ENCODE measurements at regions not wholly inside any gene's neighbourhood (a gene's known extent, or its start where the extent isn't known, plus 50 kb on each side); places are given as distances from the start of the nearest gene placed in this dataset.

DNA sequence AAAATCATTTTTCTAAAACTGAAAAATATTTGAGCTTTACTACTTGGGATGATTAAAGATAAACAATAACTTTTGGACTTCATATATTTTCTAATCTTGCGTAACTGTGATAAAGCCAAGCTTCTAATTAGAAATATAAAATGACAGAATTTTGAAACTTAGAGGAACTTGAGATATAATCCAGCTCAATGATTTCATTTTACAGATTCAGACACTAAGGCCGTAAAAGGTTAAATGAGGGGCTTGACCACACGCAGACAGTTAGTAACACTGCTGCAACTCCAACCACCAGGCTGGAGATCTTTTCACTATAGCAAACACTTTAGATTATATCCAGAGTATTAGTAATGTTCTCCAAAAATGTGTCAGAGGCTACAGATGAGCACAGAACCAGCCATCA, 445.5 kb downstream of the ZEB2 start:
- DNase-seq, result no peak

DNA sequence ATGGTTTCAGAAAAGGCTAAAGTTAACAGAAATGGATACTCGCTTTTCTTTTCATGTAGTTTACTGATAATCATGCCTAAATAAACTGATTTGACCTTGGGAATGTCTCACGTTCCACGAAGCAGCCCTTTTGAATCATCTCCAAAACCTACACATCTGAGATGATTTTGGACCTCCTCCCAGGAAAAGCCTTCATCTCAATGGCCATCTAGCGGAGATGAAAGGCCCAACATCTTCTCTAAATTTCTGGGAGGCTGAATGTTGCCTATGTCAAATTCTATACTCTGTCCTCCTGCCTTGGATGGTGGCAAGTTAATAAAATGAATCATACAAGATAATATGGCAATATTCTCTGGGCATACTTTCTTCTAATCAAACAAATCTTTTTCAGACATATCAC, 448.5 kb downstream of the ZEB2 start:
- DNase-seq, result no peak

DNA sequence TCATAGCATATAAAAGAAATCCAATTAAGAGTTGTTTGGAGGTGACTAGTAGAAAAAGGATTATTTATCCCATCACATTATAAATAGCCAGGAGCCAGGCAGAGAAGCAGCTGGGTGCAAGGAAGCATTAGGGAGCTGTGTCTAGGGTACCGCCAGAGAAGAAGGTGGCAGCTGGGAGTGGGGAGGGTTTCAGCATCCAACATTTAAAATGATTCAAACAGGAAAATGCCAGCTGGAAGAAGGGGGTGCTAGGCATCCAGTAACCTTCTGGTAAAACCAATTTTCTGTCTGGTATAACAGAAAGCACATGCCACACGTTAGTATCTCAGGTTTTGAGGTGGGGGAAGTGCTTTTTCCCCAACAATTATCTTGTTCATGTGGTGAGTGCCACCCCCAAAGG, 452.4 kb downstream of the ZEB2 start:
- DNase-seq, result no peak

DNA sequence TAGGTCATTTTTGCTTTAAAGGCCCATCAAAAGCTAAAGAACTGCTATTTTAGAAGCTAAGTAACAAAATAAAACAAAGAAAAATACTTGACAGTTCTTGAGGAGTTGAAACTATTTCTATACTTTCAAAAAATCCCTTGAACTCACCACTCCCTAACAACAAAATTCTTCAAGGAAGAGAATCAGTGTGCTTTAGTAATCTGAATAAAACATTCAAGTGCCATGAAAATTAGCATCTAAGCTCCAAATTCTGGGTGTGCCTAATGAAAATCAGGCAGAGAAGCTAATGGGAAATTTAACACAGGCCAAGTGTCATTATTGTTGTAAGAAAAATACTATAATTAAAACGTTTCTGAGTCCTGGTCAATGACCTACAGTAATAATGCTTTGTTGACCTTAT, 456.3 kb downstream of the ZEB2 start:
- DNase-seq, result no peak

DNA sequence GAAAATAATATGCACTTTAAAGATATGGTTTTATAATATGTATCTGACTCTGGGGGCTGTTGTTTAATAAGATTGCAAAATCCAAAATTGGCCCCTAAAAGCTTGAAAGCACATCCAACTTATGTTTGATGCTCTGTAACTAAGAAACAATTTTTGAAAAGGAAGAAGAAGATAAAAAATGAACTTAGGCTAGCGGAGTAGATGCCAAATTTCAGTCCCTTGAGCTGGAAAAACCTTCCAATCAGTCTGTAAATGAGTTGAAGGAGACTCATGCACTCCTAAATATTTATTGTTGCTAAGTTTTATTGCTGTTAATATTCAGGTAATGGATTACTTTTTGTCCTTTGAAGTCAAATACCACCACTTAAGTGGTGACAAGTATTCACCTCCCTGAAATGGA, 465.0 kb downstream of the ZEB2 start:
- DNase-seq, result no peak

DNA sequence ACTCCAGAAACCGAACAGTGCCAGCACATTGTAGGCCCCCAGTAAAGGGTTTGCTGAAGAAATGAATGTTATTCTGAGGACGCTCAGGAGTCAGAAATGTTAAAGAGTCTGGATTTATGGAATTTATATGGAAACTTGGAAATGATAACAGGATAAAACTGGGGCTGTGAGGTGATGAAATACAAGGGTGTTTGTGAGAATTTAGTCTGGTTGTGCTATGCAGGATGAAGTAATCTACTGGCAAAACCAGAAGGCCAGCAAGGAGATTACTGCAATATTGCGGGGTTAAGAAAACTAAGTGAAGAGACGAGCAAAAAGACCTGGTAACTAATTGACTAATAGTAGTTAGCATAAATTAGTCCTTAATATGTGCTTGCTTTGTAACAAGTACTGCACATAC, 467.8 kb downstream of the ZEB2 start:
- no peak for DNase-seq

DNA sequence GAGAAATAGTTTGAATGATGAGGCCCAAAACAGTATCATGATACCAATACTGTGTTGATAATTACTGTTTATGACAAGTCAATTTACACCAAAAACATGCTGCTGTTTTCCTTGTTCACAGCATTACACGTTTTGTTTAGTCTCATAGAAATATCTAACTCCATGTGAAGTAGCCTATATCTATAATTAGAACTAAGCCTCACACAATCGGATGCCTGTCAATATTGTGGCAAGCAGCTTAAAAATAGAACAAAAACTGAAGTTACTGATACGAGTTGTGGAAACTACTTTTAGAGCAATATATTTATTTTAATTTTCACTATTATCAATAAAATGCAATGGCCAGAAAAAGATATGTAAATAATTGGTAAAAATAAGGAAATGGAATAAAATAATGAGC, 470.8 kb downstream of the ZEB2 start:
- no peak for DNase-seq

DNA sequence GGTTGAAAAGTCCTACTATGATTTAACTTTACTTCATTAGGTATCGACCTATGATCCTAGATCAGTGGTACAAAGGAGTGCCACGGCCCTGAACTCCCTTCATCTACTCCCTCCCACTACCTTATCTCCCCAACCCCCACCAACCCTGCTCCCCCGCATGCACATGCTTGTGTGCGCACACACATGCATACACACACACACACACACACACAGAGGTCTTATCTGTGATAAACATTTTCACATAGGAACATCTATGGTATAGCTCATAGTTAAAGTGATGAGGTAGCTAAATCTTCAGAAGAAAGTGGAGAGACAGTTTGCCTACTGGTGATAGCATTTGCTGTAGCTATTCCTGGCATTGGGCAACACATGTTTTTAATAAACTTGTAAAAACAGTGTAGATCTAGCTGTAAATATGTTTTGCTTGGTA, 471.3 kb downstream of the ZEB2 start:
- DNase-seq, result no peak

- no peak for DNase-seq
Measured at GRCh38 chr2:144042751-144043150, 477.2 kb downstream of the ZEB2 start.

GRCh38 chr2:144041612-144042011, 478.3 kb downstream of the ZEB2 start:
- DNase-seq, result no peak

DNA sequence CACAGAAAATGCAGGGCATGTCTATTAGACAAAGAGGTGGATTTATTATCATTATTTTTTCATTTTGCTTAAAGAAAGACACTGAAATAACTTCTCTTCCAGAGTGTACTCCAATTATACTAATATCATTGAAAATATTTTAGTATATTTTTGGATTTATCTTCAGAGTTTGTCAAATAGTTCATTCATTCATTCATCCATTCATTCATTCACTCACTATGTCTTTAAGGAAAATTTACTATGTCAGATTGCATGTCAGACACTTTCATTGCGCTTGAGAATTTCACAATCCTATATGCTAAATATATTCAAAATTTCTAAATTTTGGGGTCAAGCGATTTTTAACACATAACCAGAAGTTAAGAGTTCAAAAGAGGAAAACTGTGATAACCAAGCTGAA, 479.1 kb downstream of the ZEB2 start:
- no peak for DNase-seq

GRCh38 chr2:144032566-144032965, 487.4 kb downstream of the ZEB2 start:
- no peak for DNase-seq

DNA sequence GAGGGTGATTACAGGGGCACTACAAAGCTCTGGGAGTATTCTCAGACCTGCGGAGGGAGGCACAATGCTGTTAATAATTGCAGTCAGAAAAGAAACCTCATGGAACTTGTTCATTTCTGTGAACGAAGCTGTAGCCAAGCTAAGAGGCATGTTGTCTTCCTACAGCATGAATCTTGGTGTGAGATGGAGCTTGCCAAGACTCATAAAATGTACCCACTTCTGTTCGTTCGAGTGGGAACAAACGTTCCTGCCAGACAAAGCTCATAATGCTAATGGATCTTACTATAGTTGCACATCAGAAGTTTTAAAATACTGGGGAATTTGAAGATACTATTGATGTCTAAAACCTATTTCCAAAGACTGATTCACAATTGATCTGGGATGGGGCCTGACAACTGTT, 489.1 kb downstream of the ZEB2 start:
- no peak for DNase-seq

GRCh38 chr2:144027593-144027992, 492.3 kb downstream of the ZEB2 start:
- no peak for DNase-seq

DNA sequence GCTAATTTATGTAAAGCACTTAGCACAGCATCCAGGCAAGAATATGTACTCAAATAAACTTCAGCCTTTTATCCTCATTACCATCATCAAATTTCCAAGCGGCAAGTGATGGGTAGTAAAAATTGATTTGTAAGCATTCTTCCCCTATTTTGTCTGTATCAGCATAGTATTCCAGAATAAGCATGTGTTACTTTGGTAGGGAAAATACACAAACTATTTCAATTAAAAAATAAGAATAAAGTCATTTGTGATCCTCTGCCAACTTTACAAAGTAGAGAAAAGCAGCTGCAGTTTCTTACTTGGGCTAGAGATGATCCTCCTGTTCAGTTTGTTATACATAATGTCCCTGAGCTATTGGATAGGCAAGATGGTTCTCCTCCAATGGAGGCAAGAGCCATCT, 493.2 kb downstream of the ZEB2 start:
- no peak for DNase-seq

DNA sequence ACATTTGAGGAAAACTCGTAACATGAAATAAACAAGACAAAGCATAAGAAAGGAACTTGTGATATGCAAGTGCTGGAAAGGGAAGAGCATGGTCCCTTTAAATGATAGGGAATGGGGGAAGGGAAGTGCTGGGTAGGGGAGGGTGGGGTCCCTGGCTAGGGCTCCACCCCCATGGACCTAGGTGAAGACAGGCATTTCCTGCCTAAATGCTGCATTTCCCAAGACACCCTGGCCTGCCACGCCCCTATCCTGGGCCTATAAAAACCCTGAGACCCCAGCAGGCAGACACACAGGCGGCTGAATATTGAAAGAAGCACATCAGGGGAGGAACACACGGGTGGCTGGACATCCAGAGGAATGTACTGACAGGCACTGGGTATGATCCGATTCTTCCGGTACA, 499.9 kb downstream of the ZEB2 start:
- no peak for DNase-seq

- no peak for DNase-seq
Measured at GRCh38 chr2:144015655-144016245, 504.2 kb downstream of the ZEB2 start.

DNA sequence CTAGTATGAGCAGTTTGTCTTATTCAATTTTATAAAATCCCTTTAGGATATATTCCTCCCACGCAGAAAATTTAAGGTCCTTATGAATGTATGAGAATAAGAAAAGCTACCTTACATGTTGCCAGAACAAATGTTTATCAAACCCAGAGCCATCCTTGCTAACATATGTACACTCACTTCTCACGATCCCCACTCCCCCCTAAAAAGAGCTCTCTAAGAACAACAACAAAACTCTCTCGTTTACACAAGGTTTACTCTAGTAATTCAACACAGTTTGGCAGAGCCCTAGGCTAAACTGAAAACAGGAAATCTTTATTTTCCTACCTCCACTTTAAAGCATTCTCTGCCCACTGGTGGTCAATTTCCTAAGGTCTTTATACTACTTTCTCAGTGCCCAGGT, 504.9 kb downstream of the ZEB2 start:
- DNase-seq, result no peak

- DNase-seq, result no peak
Measured at GRCh38 chr2:144014103-144014502, 505.8 kb downstream of the ZEB2 start.

DNA sequence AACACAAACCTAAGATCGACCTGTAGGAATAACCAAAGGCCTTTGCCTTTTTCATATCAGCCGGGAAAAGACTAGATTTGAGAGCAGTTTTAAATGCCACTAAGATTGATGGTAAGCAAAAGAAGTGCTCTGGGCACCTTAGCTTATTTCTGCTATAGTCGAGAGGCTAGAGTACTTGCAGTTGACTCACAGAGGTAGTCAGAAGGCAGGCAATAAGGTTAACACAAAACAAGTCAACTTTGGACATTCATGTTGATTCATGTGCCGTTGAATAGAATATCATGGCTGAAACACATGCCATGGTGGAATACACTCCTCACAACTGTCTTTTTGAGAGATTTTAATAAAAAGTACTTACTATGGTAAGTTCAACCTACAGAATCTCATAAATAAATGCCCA, 507.6 kb downstream of the ZEB2 start:
- no peak for DNase-seq

DNA sequence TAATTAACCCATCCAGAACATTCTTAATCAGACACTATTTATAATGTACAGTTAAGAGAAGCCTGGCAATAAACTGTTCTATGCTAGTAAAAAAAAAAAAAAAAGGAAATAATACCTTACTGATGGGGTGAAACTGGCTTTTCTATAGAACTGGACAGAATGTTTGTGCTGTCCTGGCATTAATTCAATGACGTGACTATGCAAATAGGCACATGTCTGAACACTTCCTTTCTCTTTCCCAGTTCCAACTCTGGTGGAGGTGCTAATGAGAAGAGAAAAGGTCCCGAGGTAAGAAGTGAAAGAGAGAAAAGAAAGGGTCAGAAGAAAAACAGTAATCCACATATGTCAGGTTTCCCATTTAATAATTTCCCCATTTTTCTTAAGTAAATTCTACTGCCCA, 508.4 kb downstream of the ZEB2 start:
- DNase-seq, result no peak

- DNase-seq, result no peak
Measured at GRCh38 chr2:144011098-144011497, 508.8 kb downstream of the ZEB2 start.

DNA sequence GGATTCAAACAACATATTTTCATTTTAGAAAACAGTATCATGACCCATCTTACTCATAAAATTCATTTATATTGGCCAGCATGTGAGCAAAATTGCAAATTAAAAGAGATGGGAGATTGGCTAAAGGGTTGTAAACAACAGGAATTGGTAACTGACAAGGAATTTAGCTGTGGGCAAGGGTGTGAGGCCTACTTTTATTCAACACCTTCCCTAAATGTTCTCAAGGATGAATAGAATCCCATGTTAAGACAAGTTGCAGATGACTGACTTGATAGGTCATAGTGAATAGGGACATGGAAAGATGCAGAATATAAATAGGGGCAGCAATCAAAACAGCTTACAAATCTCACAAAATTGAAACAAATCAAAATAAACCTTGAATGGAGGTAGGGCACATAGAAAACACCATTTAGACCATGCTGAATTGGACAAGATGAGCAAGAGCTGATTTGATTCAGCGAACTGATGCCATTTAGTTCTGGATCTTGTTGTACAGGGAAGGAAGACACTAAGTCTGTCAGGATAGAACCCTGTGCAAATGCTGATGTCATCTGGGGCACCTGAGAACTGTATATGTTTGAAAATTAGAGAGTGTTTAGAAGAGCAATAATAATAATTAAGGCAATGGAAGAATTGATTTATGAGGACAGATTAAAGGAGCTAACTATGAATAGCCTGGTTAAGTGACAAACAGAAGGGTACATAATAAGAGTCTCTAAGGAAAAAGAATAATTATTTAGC, 509.7 kb downstream of the ZEB2 start:
- DNase-seq, result no peak

DNA sequence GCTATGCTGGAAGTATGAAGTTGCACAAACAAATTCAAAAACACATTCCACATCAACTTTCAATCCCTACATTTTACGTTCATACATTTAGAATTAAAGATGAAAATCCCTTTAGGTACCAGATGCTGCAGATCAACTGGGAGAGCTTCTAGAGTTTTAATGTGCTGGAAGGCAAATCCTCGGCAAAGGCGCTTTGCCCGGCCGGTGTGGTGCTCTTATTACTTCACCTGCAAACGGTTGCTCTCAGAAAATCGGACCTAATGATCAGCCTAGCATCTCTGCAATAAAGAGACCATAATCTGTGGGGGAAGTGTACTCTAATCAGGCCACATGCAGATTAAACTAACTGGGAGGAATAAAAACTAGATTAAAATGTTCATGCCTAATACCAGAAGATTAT, 513.8 kb downstream of the ZEB2 start:
- DNase-seq, result no peak

DNA sequence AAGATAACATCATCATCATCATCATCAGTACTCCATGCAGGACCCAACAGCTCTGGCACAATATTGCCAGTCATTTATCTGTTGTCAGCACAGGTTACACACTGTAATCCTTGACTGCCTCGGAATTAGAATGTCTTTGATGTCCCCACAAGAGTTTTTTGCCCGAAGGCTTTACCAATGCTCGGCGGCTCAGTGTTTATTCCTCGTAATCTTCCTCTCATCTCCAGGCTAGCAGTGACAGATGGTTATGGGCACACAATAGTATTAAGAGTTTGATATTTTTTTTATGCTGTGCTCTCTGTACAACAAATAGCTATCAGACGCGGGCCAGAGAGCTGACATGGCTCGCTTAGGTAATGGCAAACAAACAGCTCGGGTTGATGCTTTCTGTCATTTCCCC, 515.2 kb downstream of the ZEB2 start:
- no peak for DNase-seq
